HG03439 (cell line): ENCODE measurements at regions not wholly inside any gene's neighbourhood (a gene's known extent, or its start where the extent isn't known, plus 50 kb on each side); places are given as distances from the start of the nearest gene placed in this dataset.

Source experiments
- ATAC-seq: cut with Tn5 transposase; IDR thresholded peaks from one replicate; pipeline ENCODE4 v1.9.1; 2021; ENCODE audit warnings: mild to moderate bottlenecking, moderate library complexity; ENCODE audit not compliant: unreplicated experiment

DNA sequence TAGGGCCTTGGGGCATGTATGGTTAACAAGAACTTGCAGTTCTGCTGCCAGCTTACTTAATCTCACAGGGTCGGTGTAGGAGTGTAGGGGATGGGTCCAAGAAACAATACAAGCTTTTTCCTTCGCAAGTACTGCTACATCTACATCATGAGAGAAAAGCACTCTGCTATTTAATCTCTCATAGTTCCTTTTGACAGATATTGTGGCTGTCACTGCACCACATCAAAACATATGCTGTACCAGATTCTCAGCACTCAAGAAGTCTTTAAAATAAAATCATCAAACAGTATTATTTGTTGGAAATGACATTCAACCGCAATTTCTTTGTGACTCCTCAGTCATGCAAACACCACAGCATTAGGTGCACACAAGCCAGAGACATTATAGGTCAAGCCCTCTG is 215.5 kb upstream of the BMP4 start:
- no peak for ATAC-seq

DNA sequence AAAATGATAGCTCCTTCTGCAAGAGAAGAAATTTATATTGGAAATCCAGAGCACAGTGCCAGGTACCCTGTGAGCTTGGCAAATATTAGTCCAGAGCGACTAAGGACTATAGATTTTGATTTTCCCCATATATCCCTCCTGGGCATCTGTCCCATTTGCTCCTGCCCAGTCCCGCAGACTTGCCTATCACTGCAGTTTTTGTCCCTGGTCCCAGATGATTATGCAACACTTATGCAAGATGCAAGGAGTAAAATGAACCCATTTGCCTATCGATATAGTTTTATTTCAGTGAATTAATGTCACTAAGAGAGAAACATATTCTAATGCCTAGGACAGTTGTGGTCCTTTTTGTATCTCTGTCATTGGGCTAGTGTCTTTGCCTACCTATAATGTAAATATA is 215.9 kb upstream of the BMP4 start:
- ATAC-seq = no peak

DNA sequence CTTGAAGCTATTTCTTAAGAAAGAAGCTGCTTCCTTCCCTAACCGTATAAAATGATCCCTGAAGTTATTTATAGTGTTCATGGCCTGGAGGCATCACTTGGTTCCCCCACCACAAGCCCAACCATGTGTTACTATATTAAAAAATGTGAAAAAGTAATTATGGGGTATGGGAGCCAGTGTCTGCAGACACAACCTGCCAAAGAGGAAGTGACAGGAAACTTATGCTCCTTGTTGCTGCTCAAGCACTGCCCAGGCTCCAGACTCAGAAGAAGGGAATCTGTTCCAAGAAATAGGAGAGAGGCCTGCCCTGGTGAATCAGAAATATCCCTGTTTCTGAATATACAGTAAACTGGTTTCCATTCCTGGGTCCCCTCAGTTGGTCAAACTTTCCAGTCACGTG is 217.2 kb upstream of the BMP4 start:
- no peak for ATAC-seq

DNA sequence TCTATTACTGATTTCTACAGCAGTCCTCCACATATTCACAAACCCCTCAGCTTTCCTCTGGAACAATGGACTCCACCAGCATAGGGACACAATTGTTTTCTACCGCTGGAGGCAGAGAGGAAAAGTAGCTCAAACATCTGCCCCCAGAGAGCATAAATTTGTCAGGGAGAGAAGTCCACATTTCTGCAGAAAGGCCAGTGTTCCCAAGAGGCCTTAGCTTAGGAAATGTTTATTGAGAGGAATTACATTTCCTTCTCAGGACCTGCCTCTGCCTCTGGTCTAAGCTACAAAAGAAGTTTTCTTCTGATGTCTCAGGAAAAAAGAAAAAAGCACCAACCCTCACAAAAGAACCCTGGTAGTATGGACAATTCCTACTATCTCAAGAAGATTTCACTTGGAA is 217.8 kb upstream of the BMP4 start:
- ATAC-seq = no peak

DNA sequence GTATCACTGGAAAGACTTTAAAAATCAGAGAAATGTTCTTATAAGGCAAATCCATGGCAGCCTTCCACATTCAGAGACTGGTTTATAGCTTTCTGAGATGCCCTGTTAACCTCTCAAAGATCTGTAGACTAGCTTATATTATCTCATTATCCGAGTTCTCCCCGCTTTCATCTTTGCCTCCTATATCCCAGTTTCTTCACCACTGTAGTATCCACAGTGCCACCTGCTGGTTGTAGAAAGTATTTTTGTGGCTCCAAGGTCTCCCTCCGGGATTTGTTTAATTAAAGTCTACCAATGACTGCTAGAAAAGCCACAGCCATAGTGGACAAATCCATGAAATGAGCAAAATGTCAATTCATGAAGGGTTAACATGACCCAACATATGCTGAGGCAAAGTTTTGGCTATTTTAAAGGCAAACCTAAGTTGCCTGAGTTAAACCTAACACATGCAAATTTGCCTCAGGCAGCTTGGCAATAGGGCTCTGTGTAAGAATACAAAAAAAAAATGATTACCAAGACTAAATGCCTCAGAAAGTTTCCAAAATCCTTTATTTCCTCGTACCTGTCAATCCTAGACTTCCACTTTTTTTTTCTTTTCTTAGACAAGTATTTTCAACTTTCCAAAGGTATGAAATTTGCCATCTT is 218.8 kb upstream of the BMP4 start:
- no peak for ATAC-seq

DNA sequence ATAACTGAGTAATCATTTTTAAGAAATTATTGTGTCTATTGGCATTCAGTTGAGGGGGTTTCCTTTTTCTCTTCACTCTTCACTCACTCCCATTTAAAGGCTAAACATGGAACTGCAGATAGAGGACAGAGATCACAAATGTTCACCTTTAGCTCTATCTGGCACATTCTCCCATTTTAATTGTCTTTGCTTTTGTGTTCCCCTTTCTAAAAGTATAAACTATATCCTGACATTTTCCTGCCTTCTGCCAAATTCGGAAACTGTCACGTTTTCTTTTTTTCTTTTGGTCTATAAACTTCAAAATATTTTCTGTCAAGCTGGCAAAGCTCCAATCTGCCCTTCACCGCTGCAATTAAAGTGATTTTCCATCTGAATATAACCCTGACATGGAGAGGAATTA is 219.8 kb upstream of the CDKN3 start:
- ATAC-seq = no peak

DNA sequence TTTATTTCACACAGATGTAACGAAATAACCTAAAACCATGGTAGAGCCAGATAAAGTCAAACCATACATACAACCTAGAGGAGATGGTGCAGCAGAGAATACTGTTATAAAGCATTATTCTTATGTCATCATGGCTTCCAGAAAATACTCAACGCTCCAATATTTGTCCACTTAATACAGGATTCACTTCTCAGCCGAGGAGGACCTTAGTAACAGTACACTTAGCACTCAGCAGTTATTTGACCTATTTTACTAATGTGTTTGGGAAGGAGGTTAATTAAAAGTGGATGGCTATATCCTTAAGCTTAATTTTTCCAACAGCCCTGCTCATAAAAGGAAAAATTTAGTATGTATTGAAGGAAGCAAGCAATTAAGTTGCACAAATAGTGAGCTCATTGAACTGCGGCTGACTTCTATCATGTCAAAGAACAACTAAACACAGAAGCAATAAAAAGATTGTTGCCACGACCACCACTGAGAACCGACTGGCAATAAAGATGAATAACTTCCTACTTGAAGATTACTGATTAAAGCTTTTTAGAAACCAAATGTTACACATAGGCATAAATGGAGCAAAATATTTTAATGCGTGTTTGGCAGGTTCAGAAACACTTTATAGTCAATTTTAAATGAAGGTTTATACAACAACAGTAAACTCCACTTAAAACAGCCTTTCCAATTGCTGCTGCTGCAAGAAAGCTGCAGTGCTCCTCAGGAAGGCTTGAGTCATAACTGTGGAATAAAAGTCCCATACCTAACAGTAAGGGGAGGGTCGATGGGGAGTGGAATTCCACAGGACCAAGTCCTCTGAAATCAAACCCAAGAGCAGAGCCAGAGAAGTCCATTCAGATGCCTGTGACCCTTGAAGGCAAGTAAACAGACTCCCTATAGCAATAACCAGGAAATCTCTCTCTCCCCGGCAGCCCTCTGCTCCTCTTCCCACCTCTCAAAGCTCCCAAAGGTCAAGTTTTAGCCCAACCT is 218.9 kb upstream of the CDKN3 start:
- ATAC-seq = no peak

DNA sequence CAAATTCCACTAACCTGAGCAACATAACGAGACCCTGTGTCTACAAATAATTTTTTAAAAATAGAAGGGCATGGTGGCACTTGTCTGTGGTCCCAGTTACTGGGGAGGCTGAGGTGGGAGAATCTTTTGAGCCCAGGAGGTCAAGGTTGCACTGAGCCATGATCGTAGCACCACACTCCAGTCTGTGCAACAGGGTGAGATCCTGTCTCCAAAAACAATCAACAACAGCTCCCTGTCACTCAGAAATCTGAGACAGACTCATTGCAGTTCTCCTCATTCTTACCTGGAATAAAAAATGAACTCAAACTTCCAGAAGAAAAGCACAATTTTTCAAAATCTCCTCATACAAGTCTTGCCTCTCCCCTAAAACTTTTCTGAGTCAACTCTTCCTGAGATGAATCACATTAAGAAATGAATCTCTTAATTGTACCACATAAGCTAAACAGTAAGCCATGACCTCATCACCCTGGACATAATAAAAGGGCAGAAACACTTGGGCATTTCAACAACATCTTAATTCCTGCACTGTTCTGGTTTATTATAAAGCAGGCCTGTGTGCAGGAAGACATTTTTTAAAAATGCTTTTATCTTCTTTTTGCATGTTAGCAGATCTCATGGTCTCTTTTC is 214.3 kb upstream of the CDKN3 start:
- no peak for ATAC-seq

DNA sequence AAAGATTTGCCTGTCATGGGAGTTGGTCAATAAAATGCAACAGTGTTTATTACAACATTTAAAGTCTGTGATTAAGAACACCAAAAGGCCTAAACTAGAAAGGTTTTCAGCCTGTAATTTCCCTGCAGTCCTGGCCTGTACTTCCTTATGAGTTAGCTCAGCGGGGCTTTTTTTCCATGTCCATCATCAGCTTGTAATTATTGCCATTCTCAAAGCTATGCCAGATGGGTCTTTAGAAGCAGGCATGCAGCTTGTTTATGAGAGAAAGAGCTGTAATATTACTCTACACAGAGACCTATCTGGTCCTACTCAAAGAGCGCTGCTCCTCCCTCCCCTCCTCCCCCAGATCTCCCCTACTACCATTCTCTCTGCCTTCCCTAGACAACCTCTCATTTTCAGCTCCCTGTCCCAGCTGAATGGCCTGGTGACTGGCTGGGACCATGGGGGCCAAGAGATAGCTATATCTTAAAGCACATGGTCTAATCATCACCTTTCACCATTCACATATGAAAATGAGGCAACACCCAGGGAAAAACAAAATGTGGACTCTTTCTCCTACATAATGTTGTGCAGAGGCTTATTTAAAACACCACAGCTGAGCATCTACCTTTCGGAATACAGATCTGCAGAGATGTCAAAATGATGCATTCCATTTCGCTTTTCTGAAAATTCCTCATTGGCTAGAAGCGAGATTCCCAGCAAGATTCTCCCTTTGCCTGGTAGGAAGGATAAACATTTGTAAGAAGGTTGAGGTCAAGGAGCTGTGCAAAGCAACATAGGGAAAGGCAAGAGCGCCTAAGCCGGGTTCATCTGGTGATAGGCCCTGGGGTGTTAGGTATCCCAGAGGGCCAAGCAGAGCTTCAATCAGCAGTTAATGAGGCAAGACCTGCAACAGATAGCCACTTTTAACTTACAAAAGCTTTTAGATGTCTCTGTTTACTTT is 209.7 kb upstream of the CDKN3 start:
- no peak for ATAC-seq

DNA sequence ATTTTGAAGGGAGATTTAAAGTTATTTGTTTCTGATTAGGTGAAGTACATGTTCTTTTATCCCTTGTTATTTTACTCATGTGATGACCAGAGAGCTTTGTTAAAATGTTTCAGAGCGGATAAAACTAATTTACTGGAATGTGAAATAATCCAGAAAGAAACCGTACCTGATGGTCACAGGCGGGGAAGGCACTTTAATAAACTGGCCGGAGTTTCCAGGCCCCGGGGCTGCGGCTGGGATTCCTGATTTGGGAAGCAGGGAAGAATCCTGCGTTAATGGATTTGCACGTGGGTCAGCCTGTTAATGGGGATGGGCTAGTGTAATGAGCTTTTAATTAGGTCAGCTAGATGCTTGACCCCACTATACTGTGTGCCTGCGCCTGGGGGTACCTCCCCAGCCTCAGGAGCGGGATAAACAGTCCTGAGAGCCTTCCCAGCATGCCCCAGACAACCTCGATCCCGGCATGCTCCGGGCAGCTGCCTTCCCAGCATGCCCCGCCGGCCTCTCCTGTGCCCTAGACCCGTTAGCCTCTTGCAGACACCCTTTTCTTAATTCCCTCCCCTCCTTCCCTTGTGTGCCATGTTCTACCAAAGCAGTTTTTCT is 208.6 kb upstream of the CDKN3 start:
- no peak for ATAC-seq

DNA sequence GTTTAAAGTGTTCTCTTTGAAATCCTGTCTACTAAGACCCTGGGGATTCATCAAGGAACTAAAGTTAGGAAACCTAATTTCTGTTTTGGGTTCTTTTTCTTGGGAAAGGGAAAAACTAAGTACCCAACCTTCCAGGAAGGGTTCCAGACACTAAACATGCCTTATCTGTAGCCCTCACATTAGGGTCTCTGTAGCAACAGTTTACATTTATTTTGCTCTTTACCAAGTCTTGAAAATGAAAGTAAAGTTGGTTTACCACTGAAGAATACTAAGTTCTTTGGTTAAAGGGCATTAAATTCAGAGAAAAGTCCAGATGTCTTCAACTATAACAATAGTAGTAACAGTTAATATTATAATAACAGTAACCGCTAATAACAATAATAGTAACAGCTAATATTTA is 207.5 kb upstream of the CDKN3 start:
- no peak for ATAC-seq

DNA sequence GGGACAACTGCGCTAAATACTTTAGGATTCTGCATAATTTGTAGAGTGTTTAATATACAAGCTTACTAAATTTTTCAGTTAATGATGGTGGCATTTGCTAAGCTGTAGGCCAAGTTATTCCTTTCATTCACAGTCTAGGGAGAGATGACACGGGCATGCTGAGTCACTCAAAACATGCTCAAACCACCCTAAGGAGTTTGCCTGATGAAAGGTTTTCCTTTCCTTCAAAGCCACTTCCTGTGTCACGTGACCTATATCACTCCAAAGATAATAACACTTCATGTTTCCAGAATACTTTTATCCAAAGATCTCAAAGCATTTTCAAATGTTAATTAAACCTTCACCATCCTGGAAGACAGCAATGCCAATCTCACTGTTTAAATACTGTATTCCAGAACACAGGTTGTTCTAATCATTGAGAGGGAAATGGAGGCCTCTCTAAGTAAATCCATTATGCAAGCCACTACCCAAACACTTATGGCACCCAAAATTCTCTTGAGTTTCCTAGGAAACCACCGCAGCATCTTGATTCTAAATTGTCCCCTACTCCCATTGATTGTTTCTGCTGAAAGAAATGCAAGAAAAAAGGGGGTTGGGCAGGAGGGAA is 207.0 kb upstream of the CDKN3 start:
- no peak for ATAC-seq

DNA sequence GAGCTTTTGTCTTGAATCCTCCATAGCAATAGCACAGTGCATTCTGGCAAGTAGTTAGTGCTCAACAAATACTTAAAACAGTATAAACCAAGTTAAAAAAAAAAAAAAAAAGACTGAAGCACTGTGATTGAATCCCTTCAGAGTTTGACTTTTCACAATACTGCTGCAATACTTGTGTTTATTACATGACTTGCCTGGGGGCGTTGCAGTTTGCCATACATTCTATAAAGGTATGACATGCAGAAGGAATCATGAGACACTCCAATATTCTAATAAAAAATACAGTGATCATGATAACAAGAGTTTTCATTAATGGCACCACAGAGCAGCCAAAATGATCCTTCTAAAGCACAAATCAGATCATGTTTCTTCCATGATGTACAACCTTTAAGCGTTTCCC is 205.0 kb upstream of the CDKN3 start:
- no peak for ATAC-seq

DNA sequence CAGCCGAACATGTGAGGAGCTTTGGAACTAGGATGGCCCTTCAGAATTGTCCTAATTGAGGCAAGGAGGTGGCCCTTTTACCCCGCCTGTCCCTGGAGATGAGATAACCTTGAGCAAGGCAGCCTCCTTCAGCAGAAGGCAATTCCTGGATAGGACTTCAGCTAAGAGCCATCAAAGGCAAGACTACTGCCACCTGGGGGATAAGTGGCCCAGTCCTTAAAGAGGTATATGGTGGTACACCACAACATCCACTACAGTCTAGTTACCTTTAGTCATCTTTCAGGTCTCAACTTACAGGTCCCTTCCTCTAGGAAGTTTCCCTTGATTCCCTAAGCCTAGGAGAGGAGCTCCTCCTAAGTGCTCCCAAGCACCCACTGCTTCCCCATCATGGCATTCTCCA is 204.2 kb upstream of the CDKN3 start:
- ATAC-seq = no peak

DNA sequence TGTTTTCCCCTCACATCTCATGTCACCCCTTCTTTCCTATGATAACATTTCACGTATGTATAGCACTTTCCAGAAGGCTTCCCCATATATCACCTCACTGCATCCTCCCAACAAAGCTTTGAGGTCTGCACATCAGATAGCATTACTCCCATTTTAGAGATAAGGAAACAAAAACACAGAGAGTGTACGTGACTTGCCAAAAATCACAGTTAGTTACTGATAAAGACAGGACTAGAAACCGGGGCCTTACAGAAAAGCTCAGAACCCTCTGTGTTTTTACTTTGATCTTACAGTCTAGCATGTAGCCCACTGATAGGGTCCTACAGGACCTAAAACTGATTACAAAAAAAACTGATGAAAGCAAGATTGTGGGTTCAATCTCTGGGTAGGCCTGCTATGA is 202.9 kb upstream of the CDKN3 start:
- ATAC-seq = no peak

DNA sequence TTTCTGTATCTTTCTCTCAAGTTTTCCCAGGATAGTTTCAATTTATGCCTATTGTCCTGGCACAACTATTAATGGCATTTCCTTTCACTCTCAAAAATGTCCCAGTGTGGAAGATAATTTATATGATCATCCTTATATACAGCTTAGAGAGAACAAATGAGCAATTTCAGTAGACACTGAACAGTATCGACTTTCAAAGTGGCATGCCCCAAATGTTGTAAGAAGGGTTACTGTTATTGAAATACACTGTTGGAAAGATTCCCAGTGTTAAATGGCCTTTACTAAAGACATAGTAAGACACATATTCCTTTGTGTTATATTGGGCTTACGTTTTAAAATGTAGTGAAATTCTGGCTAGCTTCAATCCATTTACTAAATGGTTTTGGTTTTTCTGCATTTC is 202.3 kb upstream of the CDKN3 start:
- no peak for ATAC-seq

DNA sequence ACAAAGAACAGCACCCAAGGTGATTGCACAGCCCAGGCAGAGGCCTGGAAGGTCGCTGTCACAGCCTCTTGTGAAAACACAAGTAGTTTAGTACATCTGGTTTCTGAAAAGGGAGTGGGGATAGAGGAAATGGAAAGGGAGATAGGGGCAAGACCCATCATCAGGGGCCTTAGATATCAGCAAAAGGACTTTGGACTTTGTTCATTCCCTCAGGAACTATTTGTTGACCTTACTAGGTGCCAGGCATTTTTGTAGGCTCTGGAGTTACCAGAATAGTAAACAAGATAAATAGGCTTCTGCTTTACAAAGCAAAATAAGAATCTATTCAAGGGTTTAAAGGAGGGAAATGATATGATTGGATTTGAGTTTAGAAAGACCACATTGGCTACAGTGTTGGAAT is 199.4 kb upstream of the CDKN3 start:
- ATAC-seq = no peak

DNA sequence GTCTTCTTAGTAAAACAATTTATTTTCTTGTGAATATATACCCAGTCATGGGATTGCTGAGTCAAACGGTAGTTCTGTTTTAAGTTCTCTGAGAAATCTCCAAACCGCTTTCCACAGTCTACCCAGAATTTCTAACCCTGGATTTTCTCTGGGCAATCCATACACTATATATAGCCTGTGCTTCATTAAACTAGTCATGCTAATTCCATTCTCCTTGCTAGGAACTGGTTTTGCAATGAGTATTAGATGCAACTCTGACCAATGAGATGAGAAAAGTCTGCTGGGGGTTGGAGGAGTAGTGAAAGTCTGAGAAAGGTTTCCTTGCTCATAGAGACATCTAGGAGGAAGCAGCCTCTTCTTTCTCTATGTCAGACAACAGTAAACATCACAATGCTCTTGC is 196.1 kb upstream of the CDKN3 start:
- ATAC-seq = no peak

DNA sequence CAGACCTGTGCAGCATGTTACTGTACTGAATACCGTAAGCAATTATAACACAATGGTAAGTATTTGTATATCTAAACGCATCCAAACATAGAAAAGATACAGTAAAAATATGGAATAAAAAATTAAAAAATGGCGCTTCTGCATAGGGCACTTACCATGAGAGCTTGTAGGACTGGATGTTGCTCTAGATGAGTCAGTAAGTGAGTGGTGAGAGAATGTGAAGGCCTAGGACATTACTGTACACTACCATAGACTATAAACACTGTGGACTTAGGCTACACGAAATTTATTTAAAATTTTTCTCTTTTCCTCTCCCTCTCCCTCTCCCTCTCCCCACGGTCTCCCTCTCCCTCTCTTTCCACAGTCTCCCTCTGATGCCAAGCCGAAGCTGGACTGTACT is 194.5 kb upstream of the CDKN3 start:
- no peak for ATAC-seq

DNA sequence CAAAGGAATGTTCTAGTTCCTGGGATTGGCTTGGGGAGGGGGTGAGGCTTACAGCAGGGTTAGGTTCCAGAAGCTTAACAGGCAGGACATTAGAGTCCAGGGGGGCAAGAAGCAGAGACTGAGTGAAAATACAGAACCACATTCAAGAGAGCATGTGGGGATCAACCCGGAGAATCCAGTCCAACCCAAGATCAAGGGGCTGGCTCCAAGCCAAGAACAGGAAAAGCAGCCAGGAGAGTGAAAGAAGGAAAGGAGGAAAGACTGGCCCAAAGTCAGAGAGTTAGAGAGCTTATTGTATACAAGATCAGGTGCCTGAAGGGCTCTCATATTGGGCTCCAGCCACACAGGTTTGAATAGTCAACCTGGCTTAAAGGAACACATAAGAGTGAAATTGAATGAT is 190.3 kb upstream of the CDKN3 start:
- ATAC-seq = no peak
